Mammary epithelial cell (primary cell): ENCODE measurements at regions not wholly inside any gene's neighbourhood (a gene's known extent, or its start where the extent isn't known, plus 50 kb on each side); places are given as distances from the start of the nearest gene placed in this dataset.

ENCODE experiments used
- CTCF ChIP-seq, 2 donors: IDR thresholded peaks in 1 of 2; conservative IDR thresholded peaks in 1 of 2; 2 replicates each; pipeline ENCODE4 v1.5.1; 2011 to 2012; ENCODE audit warnings: inconsistent platforms in 2 of 2, low read length in 2 of 2, mild to moderate bottlenecking in 2 of 2, control low read depth in 1 of 2, low read depth in 1 of 2; ENCODE audit not compliant: insufficient read depth in 1 of 2; ENCODE audit errors: extremely low read depth in 1 of 2
- EZH2 ChIP-seq: IDR thresholded peaks from 2 replicates; pipeline ENCODE4 v1.6.1; 2012; ENCODE audit warnings: low read length, inconsistent platforms, borderline replicate concordance

GRCh38 chr3:72054976-72055375 is 270.0 kb upstream of the PROK2 start:
- no peak for TF ChIP-seq CTCF (conservative IDR thresholded peaks at IDR 0.05 in 1 of 2, IDR thresholded peaks at IDR 0.05 in 1 of 2; ENCODE audit: extremely low read depth in 1 of 2, insufficient read depth in 1 of 2, low read depth in 1 of 2, low read length in 2 of 2)
- TF ChIP-seq EZH2, result no peak
